NOMO-1 (cell line): ENCODE measurements at regions not wholly inside any gene's neighbourhood (a gene's known extent, or its start where the extent isn't known, plus 50 kb on each side); places are given as distances from the start of the nearest gene placed in this dataset.

Experiments used
- DNase-seq, 2 experiments: peaks; one replicate each; lab custom pipeline; 2025; ENCODE audit not compliant: unreplicated experiment in 2 of 2; lab: John Stamatoyannopoulos, UW

- no peak for DNase-seq
Measured at GRCh38 chr5:155285706-155286105, 272.2 kb downstream of the KIF4B start.

- no peak for DNase-seq
Measured at GRCh38 chr5:155290937-155291336, 277.4 kb downstream of the KIF4B start.

GRCh38 chr5:155293605-155294178 is 280.1 kb downstream of the KIF4B start:
- DNase-seq: no peak

DNA sequence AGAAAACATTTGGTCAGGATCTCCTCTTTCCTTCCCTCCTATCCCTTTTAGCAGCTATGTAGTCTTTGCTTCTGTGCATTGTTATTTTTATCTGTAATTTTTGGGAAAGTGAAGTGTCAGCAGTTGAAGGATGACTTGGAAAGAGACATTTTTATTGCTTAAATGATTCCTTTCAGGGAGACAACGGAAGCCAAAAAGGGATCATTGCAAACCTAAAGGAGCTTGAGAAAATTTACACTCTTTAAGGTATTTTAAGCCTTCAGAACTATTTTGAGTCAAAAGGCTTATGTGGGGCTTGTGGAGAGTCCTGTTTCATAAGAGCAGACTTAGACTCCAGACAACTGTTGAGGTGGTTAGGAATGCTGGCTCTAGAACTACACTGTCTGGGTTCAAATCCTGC is 281.6 kb downstream of the KIF4B start:
- DNase-seq: no peak

- no peak for DNase-seq
Measured at GRCh38 chr5:155299386-155300005, 285.9 kb downstream of the KIF4B start.

DNA sequence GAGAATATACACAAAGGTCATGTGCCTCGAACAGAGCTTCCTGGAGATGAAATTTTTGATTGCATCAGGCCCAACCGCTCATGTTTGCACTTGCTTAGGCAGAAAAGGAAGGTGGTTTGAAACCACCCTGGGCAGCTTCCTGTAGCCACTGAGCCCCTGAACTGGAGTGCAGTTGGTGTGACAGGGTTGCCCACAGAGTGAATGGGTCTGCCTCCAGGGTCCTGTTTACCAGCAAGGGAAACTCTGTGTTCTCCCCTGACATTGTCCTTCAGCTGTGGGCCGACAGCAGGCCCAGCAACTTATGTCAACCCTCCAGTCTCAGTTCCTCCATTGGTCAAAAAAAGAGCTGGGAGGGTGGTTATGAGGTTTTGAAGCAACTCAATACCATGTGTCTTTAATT is 289.6 kb downstream of the KIF4B start:
- peak; percentile 59 for DNase-seq

GRCh38 chr5:155307229-155307628 is 293.7 kb downstream of the KIF4B start:
- no peak for DNase-seq

DNA sequence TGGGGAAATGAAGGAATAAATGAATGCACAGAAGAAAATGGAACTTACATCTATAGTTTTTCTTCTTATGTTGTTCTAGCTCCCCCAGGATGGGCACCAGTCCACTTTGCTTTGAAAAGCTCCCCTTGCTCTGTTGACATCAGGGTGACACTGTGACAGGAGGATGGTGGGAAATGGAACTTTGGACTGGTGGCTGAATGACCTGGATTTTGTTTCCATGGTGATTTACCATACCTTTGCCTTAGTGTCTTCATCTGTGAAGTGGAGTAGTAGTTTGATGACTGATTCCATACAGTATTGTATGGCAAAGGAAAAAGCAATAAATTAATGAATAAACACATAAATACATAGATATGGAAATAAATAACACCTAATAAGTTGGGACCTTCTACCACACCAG is 294.7 kb downstream of the KIF4B start:
- DNase-seq: no peak

- DNase-seq: no peak
Measured at GRCh38 chr5:155309021-155309746, 295.6 kb downstream of the KIF4B start.

- DNase-seq: no peak
Measured at GRCh38 chr5:155311721-155312120, 298.2 kb downstream of the KIF4B start.

DNA sequence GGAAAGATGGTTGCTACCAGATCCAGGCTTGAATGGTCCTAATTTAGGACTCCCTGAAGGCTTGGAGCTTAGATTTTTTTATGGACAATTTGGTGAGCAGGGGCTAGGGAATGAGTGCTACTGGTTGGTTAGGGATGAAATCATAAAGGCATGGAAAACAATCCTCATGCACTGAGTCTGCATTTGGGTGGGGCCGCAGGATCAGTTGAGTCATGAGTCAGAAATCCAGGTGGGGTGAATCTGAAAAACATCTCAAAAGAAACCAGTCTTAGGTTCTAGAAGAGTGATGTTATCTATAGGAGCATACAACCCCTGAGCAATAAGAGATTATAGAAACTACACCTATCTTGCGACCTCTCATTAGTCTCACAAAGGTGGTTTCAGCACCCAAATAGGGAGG is 300.0 kb downstream of the KIF4B start:
- no peak for DNase-seq

GRCh38 chr5:155316070-155316714 is 302.6 kb downstream of the KIF4B start:
- DNase-seq: no peak

- no peak for DNase-seq
Measured at GRCh38 chr5:155332618-155333017, 319.1 kb downstream of the KIF4B start.

- no peak for DNase-seq
Measured at GRCh38 chr5:155342956-155343355, 329.4 kb downstream of the KIF4B start.

DNA sequence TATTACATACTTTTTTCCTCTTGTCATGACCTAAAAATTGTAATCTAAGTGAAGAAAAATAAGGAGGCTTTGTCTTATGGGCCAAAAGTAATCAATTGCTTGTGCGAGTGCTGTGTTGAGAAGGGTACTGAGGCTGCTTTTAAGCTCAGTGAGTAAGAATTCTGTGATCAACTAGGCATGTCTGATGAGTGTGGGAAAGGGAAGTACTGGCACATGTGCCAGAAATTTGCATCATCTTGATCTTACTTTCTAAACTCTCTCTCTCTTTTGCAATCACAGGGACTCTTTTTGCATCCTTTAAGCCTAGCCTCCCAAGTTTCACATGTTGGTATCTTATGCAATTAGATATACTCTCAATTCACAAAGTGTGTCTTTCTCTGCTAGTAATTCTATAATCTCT is 329.9 kb downstream of the KIF4B start:
- no peak for DNase-seq

- no peak for DNase-seq
Measured at GRCh38 chr5:155353231-155353630, 339.7 kb downstream of the KIF4B start.

DNA sequence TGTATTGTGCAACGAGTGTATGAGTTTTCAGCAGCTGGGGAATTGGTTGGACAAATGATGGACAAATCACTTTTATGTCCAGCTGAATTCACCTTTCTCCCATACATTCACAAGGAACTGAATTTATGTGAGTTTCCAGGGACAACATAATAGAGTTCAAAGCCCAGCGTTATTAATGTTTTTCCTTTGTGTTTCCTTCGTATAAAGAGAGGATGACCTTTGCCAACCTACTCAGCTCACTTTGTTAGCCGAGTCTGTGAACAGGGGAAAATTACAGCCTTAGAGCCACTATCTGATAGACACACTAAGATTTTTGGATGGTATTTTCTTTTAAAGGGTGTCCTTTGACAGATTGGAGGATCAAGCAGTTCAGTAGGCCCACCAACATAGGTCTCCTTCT is 352.5 kb downstream of the KIF4B start:
- DNase-seq: no peak

DNA sequence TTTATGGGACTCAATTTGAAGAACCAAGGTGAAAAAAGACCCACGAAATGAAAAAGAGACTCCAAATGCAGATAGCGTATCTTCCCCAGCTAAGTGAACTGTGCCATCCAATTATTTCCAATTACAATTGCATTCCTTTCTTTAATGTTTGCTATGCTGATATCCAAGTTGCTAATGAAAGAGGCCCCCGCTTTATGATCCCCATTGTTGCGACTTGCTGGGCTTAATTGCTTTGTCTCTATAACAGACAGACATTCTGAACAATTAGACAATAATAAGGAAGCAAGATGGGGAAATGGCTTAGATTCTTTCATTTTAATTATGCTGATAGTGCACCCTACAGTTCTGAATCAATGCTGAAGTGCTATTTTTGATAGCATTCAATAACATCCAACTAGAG is 354.3 kb downstream of the KIF4B start:
- no peak for DNase-seq

GRCh38 chr5:155368490-155368889 is 354.9 kb downstream of the KIF4B start:
- DNase-seq: no peak

DNA sequence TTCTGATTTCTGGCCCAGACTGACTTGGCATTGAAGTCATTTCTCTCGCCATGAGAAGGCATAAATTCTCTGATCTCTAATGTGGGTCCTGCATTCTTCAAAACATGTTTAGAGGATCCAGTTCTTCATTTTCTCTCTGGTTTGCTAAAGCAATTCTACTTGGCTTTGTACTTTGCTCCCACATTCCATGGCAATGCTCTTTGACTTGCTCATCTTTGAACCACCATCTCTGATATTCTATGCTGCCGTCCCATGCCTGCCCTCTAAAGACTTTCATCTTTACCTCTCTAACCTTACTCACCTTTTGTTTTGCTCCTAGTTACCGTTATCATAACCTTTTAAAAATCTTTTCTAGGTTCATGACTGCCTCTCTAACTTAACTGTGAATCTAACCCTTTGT is 366.9 kb downstream of the KIF4B start:
- DNase-seq: no peak

DNA sequence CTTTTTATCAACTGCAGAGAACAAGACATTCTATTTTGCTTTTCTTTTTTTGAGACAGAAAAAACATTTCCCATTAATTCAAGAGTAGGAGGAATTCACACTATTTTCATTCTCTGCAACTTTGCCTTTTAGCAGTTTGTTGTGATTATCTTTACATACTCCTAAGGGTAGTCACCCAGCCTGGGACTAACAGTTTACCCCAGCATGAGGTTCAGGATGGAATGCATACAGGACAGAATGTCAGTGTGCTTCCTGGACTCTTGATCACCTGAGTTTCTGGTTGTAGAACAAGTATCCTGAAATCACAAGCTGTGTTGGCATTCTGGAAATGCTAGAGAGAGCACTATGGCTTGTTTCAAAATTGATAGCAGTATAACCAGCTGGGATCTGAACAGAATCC is 368.1 kb downstream of the KIF4B start:
- no peak for DNase-seq

- DNase-seq: peak in 1 of 2 experiments; percentile 2
Measured at GRCh38 chr5:155389498-155389897, 375.9 kb downstream of the KIF4B start.
